Stomach (tissue), 4 donors: ENCODE measurements at regions not wholly inside any gene's neighbourhood (a gene's known extent, or its start where the extent isn't known, plus 50 kb on each side); places are given as distances from the start of the nearest gene placed in this dataset.

ENCODE experiments used
- CTCF ChIP-seq, 7 experiments: fragments of 450-650 bp in 4 of 7; fragments of 200-600 bp in 3 of 7; sonication (generic) in 3 of 7; IDR thresholded peaks; one replicate each; pipeline ENCODE4 v1.5.1; 2016 to 2019; ENCODE audit warnings: antibody characterized with exemption in 7 of 7, control low read depth in 2 of 7, mild to moderate bottlenecking in 1 of 7
- POLR2A ChIP-seq, 4 donors: fragments of 450-650 bp; IDR thresholded peaks; one replicate each; pipeline ENCODE4 v1.6.1; 2016; ENCODE audit warnings: antibody characterized with exemption in 4 of 4, control low read depth in 2 of 4, mild to moderate bottlenecking in 1 of 4, moderate library complexity in 1 of 4
- POLR2AphosphoS5 ChIP-seq, 3 donors: sonication (generic); formaldehyde crosslinking; IDR thresholded peaks; one replicate each; pipeline ENCODE4 v1.6.1; 2016; ENCODE audit warnings: antibody characterized with exemption in 3 of 3

- TF ChIP-seq POLR2AphosphoS5 (IDR thresholded peaks at IDR 0.05) (no peak), CTCF (IDR thresholded peaks at IDR 0.05) (no peak), POLR2A (IDR thresholded peaks at IDR 0.05) (no peak)
These were observed 649.8 kb upstream of the NR2F2 start for GRCh38 chr15:95680728-95681127.
